ENCODE measurements at regions not wholly inside any gene's neighbourhood (a gene's known extent, or its start where the extent isn't known, plus 50 kb on each side); places are given as distances from the start of the nearest gene placed in this dataset.

DNA sequence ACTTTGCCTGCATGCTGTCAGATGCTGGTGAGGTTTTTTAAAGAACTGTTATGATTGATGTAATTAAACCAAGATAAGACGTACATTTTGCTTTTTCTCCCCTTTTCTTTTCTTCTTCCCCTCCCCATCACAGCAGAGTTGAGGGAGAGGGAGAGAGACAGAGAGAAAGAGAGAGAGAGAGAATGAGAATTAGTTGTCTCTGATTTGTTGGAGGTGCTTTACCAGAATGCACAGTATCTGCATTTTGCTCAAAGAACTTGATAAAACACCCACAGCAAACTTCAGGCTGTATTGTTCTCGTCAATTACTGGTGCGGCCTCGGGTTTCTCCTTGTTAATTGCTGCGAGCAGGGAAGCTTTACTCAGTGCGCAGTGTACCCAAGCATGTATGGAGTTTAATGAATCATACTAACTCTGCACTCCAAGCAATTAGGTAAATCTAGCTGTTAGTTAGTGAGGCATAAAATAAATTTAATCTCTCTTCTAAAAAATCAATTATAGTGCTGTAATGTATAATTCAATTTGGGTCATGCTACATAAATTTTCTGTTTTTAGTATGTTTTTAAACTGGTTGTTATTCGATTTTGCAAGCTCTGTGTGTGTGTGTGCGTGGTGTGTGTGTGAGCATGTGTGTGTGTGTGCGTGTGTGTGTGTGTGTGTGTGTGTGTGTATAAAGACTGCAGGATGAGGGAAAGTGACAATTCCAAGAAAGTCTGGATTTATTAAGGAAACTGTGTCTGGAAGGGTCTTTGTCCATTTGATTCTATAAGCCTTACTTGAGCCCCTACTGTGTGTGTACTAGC lies 273.4 kb downstream of the TLE3 start:
- no peak for DNase-seq (ENCODE audit: low read depth)

DNA sequence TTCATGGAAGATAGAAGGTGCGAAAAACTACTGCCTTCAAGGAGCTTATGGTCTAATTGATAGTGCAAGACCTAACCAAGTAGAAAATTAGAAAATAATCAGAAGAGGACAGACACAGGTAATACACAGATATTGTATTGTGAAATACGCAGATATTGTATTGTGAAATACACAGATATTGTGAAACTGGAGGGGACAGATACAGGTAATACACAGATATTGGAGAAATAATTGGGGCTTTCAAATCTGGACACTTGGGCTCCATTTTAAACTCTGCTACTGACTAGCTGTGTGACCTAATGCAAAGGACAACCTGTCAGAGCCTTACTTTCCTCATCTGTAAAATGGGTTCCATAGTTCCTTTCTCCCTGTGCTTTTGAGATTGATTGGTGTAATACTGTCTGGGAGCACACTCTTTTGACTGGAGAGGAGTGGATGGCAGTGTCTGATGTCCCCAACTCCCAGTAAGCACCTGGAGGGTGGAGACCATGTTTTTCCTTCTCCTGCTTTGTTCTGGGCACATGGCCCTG lies 272.8 kb downstream of the TLE3 start:
- DNase-seq (ENCODE audit: low read depth): no peak

DNA sequence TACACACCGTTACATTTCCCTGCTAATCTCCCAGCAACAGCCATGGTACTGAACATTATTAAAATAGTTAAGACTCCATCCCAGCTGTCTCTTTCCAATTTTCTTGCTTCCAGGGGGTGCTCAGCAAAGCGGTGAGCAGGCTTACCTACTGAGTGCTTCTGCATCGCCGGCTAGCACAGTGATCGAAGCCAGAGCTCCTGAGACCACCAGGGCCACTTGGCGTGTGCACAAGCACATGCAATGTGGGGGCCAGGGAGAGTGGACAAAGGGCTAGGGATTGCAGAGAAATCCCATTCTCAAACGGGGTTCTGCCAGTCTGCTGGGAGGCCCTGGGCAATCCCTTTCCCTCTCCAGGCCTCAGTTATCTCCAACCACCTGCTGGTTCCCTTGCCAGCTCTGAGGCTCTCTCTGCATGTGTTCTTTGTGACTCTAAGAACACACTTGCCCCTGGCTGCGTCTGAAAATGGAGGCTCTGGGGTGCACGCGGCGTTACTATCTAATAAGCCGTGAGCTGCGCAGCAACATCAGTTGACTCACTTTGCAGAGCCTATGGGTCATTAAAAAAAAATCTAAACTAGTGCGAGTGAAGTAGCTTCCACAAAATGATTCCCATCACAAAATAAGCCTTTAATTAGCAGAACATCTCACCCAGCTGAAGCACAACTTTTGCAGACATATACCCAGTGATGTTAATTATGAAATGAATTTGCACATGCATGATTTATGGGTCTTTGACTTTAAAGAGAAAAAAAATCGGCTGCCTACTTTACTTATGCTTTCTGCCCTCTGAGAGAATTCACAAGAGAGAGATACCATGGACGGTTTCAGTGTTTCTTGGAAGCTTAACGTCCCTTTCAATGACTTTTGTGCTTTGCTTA lies 271.5 kb downstream of the TLE3 start:
- DNase-seq (ENCODE audit: low read depth): no peak

DNA sequence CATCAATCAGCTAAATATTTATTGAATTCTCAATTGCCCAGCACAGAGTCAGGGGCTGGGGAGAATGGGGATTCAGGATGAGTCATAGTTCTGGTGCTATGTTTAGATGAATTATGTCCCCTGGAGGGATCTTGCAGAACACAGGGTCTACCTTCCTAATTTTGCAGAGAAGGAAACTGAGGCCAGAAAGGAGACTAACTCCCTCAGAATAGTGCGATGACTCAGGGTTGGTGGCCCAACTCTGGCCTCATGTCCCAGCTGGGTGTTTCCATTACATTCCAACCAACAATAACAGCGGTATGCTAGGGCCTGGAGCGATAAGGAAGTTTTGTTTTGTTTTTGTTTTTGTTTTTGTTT lies 270.9 kb downstream of the TLE3 start:
- peak; percentile 13 for DNase-seq (ENCODE audit: low read depth)

DNA sequence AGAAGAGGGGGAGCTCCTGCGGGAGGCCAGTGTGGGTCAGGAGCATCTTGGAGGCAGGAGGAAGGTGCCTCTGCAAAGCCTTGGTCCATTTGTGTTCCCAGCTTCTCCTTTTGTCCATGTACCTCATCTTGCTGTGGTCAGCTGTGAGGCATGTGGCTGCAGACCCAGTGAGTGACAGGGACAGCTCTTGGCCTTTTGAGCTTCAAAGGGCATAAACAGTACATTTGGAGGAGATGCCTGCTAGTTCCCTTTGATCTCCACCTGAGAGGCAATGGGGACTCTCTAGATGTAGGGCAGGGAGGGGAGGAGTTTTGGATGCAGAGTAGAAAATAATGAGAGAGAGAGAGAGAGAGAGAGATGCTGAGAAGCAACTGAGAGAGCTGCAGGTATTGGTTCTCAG lies 270.0 kb downstream of the TLE3 start:
- no peak for DNase-seq (ENCODE audit: low read depth)

DNA sequence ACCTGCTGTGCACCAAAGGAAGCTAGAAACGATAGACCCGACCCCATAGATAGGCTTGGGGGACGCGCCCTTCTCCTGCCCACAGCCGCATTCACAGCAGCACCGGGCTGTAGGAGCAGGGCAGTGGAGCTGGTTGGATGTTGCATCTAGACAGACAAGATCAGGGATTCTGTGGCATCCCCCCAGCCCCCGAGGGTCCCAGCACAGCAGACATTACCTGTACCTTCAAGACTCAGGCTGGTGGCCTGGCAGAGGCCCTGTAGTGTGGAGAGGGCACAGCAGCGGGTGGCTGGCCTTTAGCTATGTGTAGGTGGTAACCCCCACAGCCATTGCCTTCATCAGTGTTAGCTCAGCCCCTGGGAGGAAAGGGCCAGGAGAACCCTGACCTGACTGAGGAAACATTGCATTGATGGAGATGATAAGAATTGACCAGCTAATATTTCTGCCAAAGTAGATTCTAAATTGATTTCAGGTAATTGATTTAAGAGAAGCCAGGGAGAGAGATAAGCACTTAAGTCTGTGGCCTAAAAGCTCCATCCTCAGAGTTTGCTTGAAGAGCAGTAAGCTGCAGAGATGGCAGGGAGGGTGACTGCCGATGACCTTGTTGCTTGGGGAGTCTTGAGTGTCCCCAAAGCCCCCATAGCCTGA lies 269.4 kb downstream of the TLE3 start:
- no peak for DNase-seq (ENCODE audit: low read depth)

DNA sequence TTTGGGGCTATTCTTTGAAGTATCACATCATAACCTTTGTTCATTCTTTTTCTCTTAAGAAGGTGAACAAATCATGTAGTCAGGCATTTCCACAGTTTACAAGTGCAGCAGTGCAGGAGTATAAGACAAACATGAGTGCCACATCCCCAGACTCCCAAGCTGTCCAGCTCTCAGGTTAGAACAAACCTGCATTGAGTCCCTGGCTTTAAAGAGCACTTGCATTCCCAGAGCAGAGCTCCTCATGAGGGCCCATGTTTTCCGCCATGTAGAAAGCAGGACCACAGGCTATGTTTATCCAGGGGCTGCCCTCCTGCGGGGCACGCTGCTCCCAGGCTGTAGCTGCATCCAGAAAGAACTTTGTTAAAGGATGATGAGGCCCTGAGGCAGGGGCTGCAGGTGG lies 267.7 kb downstream of the TLE3 start:
- no peak for DNase-seq (ENCODE audit: low read depth)

DNA sequence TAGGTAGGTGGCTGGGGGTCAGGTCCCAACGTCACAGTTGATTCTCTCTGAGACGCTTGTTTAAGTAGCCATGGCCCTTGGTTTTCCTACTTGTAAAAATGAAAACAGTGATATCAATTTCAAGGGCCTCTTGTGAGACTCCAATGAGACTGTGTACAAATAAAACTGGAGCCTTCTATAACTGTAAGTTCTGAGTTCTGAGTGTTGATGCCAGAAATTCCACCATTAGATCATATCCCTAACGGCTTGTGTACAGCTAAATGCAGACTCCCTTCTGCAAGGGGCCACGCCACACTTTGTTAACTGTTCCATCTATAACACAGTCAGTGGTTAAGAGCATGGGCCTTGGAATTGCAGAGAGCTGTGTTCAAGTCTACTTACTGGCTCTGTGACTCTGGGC lies 267.3 kb downstream of the TLE3 start:
- DNase-seq (ENCODE audit: low read depth): no peak

DNA sequence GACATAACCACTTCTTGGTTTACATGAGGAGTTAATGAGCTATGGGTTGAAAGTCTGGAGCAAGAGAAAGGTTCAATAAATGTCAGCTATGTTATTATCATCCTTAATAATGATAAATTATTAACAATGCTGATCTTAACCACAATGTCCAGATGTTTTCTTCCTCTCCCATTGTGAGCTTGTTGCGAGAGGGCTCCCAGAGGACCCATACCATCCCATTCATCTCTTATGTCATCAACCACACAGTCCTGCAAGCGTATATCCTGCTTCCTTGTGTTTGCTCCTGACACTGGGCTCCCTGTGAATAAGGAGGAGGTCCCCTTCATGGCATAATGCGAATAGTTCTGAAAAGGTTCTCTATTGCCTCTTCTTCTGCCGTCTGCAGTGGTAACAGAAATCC lies 266.8 kb downstream of the TLE3 start:
- no peak for DNase-seq (ENCODE audit: low read depth)

DNA sequence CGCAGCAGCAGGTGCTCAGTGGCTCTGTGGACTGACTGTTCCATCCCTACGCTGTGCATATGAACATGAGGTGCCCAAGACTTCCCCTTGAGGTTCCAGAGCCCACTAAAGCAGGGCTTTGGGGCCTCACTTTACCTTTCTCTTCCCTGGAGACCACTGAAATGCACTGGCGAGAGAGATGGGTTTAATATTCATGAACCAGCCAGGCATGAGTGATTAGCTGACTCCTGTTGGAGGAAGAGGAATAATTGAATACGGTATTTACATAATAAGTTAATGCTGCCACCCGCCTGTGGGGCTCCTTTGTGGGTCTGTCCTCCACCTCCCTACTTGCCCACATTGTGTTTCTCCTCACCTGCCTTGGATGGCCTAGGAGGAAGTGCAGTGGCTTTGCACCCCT lies 263.4 kb downstream of the TLE3 start:
- DNase-seq (ENCODE audit: low read depth): no peak

DNA sequence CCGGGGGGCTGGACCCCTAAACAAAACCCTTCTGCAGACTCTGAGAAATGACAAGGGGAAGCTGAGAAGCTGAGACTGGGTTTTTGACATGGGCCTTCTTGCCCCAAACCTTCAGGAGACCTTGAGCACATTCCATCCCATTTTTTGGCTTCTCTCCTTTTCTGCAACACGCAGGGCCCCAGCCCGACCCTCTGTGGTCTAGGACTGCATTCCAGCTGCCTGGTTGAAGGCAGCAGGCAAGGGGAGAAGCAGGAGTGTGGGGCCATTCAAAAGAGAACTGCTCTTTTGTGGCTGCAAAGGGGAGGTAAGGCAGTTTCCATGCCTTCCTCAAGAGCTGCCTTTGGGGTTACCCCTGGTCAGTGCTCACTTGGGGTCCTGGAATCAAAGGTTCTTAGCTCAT lies 263.0 kb downstream of the TLE3 start:
- no peak for DNase-seq (ENCODE audit: low read depth)

DNA sequence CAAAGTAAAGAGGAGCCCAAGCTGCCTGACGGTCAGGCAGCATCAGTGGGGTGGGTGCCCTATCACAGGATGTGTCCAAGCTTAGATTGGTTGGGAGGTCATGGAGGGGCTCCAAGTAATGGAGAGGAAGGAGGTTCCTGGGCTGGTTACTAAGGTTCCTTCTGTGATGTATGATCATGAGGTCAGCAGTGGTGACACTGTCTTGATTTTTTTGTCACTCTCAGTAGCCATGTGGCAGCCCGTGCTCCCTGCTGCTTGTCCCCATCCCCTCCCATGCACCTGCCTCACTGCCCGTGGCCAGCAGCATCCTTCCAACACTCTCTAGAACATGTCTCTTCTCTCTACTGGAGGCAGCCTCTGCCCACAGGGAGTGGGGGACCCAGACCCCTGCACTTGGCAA lies 261.7 kb downstream of the TLE3 start:
- no peak for DNase-seq (ENCODE audit: low read depth)

DNA sequence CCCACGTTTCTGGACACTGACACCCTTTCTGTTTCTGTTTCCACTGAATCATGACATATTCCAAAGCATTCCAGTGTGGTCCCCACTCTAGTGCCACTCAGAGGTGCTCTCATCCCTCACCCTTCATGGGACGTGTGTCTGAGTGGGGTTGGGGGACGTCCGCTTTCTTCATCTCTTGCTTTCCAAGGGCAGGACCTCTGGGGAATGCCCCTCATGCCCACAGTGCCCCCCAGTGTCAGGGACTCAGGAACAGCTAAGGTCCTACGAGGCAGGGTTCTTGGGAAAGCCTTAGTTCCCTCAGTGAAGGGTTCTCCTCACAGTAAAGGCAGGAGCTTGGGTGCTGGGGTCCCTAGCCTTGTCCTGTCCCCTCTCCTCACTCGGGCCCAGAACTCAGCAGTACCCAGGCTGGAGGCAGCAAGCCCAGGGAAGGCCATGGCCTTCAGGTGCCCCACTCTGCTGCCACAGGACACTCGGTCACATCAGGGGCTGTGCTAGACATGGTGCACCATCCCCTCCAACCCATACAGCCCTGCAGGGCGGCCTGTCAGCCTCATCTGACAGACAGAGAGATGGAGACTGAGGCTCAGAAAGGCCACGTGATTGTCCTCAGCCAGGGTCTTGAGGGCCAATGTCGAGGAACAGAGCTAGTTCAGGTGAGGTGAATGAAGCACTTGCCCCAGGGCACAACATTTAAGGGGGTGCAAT lies 261.0 kb downstream of the TLE3 start:
- no peak for DNase-seq (ENCODE audit: low read depth)

DNA sequence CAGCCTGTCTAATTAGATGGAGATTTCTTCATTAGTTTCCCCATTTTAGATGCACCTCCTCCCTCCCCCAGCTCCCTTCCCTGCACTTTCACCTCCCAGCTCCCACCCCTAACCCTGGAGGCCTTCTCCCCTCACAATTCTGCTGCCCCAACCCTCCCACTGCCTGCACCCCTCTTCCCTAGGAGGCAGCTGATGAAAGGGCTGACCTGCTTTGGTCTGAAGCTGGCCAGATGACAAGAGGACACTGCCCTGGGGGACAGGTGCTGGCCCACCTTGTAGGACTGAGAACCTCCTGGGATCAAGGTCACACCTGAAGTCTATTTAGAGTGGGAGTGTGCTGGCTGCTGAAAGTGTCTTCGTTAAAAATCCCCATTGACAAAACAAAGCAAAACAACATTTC lies 259.4 kb downstream of the TLE3 start:
- DNase-seq (ENCODE audit: low read depth): no peak

DNA sequence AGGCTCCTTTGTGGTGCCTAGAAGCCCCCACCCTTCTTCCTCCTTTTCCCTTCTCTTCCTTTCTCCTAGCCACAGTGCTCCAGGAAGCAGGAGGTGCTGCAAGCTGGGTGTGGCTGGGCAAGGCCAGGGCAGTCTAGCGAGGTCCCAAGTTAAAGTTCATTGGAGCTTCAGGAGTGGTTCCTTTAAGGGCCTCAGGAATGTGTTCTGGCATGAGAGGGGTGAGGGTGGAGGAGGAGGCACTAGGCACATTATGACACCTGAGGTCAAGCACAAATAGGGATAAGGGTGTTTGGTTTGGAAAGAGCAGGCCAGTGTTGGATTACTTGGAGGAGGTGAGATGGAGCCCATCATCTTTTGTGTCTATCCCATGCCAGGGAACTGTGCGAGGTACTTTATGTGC lies 258.7 kb downstream of the TLE3 start:
- no peak for DNase-seq (ENCODE audit: low read depth)

DNA sequence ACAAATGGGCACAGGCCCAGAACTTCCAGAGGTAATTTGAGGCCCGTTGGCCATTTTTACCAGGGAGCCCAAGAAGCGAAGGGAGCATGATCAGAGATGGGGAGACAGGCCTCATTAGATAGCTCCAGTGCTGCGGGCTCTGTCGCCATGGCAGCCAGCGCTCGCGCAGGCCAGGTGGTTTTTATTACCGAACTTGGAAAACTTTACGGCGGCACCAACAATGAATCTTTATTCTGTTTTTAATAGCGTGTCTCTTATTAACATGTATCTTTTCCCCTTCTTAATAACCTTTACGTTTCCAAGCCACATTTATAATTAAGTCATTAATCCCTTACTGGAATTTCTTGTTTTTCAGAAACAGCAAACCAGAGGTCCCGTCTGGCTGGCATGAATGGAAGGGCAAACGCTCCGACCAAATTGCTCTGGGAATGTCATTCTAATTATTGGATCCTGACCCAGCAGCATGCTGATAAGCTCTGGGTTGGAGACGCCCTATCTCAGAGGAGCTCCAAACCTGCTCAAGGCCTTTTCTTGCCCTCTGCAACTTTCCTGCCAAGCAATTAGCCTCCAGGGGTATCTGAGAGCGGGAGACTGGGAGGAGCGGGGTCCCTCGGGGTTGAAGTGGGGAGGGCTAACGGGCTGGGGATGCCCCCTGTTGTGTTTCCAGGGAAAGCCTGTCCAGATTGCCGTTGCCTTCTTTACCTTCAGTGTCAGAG lies 256.4 kb downstream of the TLE3 start:
- no peak for DNase-seq (ENCODE audit: low read depth)

DNA sequence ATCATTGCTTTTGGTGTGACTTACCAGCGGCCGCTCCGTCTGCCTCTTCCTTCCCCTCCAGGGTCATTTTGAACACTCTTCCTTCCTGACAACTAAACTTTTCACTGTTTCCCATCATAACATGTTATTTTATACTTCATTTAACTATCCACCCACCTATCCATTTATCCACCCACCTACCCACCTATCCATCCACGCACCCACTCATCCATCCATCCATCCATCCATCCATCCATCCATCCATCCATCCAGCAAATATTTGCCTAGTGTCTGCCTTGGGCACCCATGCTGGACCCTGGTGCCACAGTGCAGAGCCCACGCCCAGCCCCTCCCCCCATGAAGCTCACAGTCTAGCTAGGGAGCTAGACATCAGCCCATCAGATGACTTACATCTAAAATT lies 254.9 kb downstream of the TLE3 start:
- no peak for DNase-seq (ENCODE audit: low read depth)

DNA sequence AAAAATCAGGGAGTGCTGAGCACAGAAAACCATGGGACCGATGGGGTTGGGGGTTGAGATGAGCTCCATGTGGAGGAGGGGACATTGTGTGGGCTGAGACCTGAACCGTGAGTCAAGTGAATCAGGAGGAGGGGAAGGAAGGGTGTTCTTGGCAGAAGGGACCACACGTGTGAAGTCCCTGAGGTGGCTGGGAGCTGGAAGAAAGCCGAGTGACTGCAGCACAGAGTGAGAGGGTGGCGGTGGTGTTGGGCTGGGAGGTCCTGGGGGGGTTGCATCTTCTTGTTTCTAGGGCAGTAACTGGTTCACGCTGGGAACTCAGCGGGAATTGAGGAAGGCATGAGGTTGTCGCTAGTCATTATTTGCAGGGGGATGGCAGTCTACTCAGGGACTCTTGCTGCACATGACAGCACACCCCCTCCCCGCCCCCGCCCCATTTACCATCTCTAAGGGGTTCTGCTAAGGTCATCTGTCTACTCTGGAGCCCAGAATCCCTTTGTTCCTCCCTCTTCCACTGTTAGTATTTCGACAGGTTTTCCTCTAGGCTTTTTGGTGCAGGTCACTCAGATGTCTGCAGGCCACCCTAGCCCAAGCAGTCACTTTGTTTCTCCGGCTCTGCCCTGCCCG lies 254.3 kb downstream of the TLE3 start:
- no peak for DNase-seq (ENCODE audit: low read depth)

DNA sequence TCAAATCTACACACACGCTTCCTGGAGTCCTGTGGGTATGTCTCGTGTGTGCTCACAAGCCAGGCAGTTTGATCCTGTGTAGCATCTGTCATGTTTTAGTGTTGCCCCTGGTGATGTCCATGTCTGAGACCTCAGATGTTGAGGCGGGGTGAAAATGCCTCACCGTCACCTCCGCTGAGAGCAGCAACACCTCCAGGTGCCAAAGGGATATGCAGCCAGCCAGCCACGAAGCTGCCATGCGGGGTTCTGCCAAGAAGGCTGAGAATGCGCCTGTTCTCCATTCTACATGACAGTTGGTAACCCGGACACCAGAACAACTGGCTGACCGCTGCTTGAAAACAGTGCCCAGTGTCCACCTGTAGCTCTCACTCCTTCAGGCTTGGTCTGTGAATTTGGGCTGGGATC lies 253.8 kb downstream of the TLE3 start:
- no peak for DNase-seq (ENCODE audit: low read depth)

DNA sequence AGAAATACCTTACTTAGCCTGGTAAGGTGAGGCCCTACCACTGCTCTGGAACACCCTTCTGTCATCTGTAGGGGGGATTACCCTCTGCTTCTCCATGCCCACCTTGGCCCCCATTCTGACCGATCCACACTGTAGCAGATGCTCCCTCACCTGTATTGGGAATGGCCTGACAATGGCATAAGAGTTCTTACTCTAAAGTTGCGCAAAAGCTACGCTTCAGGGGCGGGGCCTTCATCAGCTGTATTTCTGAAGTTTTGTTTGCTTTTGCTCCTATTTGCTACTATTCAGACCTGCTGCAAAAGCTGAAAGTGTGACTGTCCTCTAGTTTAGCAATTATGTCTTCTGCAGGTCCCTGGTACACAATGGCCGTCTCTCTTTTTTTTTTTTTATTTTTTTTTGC lies 252.6 kb downstream of the TLE3 start:
- no peak for DNase-seq (ENCODE audit: low read depth)

DNA sequence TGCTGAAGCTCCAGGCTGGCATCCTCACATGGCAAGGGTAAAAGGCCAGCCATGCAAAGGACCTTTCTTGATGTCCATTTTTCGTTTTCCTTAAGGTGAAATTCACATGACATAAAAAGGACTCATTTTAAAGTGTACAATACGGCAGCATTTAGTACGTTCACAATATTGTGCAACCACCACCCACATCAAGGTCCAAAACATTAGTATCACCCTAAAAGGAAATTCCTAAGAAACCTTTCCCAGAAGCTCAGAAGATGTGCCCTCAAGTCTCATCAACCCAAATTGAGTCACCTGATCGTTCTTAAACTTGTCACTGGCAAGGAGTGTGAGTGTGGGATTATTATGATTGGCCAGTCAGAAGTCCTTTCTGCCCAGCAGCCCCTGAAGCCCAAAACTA lies 250.1 kb downstream of the TLE3 start:
- DNase-seq (ENCODE audit: low read depth): no peak
